ENCODE measurements at regions not wholly inside any gene's neighbourhood (a gene's known extent, or its start where the extent isn't known, plus 50 kb on each side); places are given as distances from the start of the nearest gene placed in this dataset.

- TF ChIP-seq CTCF (IDR thresholded peaks at IDR 0.05; ENCODE audit: low read depth, low read length), result no peak
- no peak for TF ChIP-seq EZH2phosphoT487 (IDR thresholded peaks at IDR 0.05; ENCODE audit: low read depth)
These were observed 55.9 kb upstream of the NFKB1 start for GRCh38 chr4:102445213-102445612.

All from OCI-LY3 (cell line).